ENCODE measurements at regions not wholly inside any gene's neighbourhood (a gene's known extent, or its start where the extent isn't known, plus 50 kb on each side); places are given as distances from the start of the nearest gene placed in this dataset.

DNA sequence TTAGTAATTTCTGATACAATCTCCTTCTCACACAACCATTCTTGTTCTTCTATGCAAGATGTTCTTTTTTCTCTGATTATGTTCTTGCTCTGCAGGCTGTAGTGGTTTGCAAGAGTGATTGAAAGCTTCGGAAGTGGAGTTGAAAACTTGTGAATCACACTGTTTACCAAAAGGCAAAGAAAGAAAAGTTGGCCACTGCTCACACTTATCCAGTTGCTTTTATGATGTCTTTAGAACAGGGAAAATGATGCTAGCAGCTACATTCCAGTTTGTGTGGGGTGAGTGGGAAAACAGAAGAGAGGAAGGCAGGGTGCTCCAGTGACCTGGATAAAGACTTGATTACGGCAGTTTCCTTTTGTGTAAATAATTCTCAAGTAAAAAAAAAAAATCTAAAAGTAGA lies 583.3 kb downstream of the TENT5A start (continued):
- TF ChIP-seq, protein P1, sequence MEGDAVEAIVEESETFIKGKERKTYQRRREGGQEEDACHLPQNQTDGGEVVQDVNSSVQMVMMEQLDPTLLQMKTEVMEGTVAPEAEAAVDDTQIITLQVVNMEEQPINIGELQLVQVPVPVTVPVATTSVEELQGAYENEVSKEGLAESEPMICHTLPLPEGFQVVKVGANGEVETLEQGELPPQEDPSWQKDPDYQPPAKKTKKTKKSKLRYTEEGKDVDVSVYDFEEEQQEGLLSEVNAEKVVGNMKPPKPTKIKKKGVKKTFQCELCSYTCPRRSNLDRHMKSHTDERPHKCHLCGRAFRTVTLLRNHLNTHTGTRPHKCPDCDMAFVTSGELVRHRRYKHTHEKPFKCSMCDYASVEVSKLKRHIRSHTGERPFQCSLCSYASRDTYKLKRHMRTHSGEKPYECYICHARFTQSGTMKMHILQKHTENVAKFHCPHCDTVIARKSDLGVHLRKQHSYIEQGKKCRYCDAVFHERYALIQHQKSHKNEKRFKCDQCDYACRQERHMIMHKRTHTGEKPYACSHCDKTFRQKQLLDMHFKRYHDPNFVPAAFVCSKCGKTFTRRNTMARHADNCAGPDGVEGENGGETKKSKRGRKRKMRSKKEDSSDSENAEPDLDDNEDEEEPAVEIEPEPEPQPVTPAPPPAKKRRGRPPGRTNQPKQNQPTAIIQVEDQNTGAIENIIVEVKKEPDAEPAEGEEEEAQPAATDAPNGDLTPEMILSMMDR (IDR thresholded peaks at IDR 0.05) = no peak

- Histone ChIP-seq H3K4me2 (no peak overlapping the region), H3K4me1 (no peaks in the 10 kb centered on the region), H3K4me3 (no peak overlapping the region), H3K27ac (no peak overlapping the region), H3K9me3 (no peaks in the 10 kb centered on the region)
- CTCF ChIA-PET = no interaction called here
- FAIRE-seq (no peak), ATAC-seq (no peak), DNase-seq (ENCODE audit: low read depth in 1 of 2, low spot score in 1 of 2) (no peak)
- POLR2A ChIA-PET = no interaction called here
- TF ChIP-seq, protein P2, sequence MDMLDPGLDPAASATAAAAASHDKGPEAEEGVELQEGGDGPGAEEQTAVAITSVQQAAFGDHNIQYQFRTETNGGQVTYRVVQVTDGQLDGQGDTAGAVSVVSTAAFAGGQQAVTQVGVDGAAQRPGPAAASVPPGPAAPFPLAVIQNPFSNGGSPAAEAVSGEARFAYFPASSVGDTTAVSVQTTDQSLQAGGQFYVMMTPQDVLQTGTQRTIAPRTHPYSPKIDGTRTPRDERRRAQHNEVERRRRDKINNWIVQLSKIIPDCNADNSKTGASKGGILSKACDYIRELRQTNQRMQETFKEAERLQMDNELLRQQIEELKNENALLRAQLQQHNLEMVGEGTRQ (IDR thresholded peaks at IDR 0.05) = no peak
- TF ChIP-seq POLR2A (IDR thresholded peaks at IDR 0.05; ENCODE audit: low read length) (no peak), EP300 (IDR thresholded peaks at IDR 0.05) (no peak), PHF8 (IDR thresholded peaks at IDR 0.05; ENCODE audit: borderline replicate concordance, low read depth) (no peak), HEYL (CRISPR knock-in tag; IDR thresholded peaks at IDR 0.05) (no peak)
- TF ChIP-seq, protein P3, sequence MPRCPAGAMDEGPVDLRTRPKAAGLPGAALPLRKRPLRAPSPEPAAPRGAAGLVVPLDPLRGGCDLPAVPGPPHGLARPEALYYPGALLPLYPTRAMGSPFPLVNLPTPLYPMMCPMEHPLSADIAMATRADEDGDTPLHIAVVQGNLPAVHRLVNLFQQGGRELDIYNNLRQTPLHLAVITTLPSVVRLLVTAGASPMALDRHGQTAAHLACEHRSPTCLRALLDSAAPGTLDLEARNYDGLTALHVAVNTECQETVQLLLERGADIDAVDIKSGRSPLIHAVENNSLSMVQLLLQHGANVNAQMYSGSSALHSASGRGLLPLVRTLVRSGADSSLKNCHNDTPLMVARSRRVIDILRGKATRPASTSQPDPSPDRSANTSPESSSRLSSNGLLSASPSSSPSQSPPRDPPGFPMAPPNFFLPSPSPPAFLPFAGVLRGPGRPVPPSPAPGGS (IDR thresholded peaks at IDR 0.05) = no peak
These were observed 585.7 kb downstream of the TENT5A start for GRCh38 chr6:81166770-81167169.

DNA sequence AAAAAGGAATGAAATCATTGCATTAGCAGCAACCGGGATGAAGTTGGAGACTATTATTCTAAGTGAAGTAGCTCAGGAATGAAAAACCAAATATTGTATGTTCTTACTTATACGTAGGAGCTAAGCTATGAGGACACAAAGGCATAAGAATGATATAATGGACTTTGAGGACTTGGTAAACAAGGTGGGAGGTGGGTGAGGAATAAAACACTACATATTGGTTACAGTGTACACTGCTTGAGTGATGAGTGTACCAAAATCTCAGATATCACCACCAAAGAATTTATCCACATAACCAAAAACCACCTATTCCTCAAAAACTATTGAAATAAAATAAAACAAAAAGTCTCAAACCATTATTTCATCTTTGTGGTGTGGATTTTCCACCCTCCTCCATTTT lies 593.5 kb downstream of the TENT5A start:
- H3K27ac ChIP-seq = no peak overlapping the region
- no peak for TF ChIP-seq BHLHE40 (IDR thresholded peaks at IDR 0.05; ENCODE audit: low read depth, low read length)
- no peak for TF ChIP-seq CHD2 (IDR thresholded peaks at IDR 0.05; ENCODE audit: low read length, partially characterized antibody)
- TF ChIP-seq HOXB5 (CRISPR knock-in tag; IDR thresholded peaks at IDR 0.05) = no peak
- no peak for TF ChIP-seq ATOH8 (CRISPR knock-in tag; IDR thresholded peaks at IDR 0.05; ENCODE audit: low read depth)
- TF ChIP-seq RFX5 (IDR thresholded peaks at IDR 0.05) = no peak
- CTCF ChIA-PET = no interaction called here
- 60% methylated on average over 2 of the region's 2 CpGs for WGBS (ENCODE audit: missing lambda C conversion rate)
- DNase-seq (ENCODE audit: low read depth in 1 of 2, low spot score in 1 of 2) (no peak), ATAC-seq (no peak), FAIRE-seq (no peak)
- no peaks in the 10 kb centered on the region for H3K9me3 ChIP-seq
- POLR2A ChIA-PET = no interaction called here
- no peak overlapping the region for H3K4me3 ChIP-seq
- no peak overlapping the region for H3K4me2 ChIP-seq
- no peaks in the 10 kb centered on the region for H3K4me1 ChIP-seq

- Histone ChIP-seq H3K4me2 (no peak overlapping the region), H3K4me3 (no peak overlapping the region), H3K9me3 (no peaks in the 10 kb centered on the region; the same call in 2 of the 3 replicates), H3K27ac (no peak overlapping the region), H3K4me1 (no peaks in the 10 kb centered on the region)
- ChIA-PET POLR2A (no interaction called here), CTCF (no interaction called here)
- TF ChIP-seq ZFP36 (IDR thresholded peaks at IDR 0.05; ENCODE audit: borderline replicate concordance, partially characterized antibody) (no peak), RAD21 (conservative IDR thresholded peaks at IDR 0.05 in 1 of 2, IDR thresholded peaks at IDR 0.05 in 1 of 2) (no peak), NR3C1 (IDR thresholded peaks at IDR 0.05) (no peak), SREBF2 (IDR thresholded peaks at IDR 0.05) (no peak), MAFK (IDR thresholded peaks at IDR 0.05; ENCODE audit: partially characterized antibody) (no peak), KDM1A (IDR thresholded peaks at IDR 0.05; ENCODE audit: low read depth) (no peak), FOXS1 (CRISPR knock-in tag; IDR thresholded peaks at IDR 0.05) (no peak), JUNB (IDR thresholded peaks at IDR 0.05) (no peak), MAZ (IDR thresholded peaks at IDR 0.05; ENCODE audit: borderline replicate concordance, low read depth, low read length) (no peak), BHLHE40 (IDR thresholded peaks at IDR 0.05; ENCODE audit: low read depth, low read length) (no peak), RNF2 (IDR thresholded peaks at IDR 0.05; ENCODE audit: borderline replicate concordance, low read depth) (no peak), NPAS2 (CRISPR knock-in tag; IDR thresholded peaks at IDR 0.05; ENCODE audit: borderline replicate concordance) (no peak), FOSB (CRISPR knock-in tag; IDR thresholded peaks at IDR 0.05) (no peak), ZSCAN20 (CRISPR knock-in tag; IDR thresholded peaks at IDR 0.05) (no peak), POLR2A (IDR thresholded peaks at IDR 0.05; ENCODE audit: low read length) (no peak)
- TF ChIP-seq, protein P4, sequence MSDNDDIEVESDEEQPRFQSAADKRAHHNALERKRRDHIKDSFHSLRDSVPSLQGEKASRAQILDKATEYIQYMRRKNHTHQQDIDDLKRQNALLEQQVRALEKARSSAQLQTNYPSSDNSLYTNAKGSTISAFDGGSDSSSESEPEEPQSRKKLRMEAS (IDR thresholded peaks at IDR 0.05) = no peak
- TF ChIP-seq, protein P2 (IDR thresholded peaks at IDR 0.05) = no peak
- ATAC-seq = no peak
- no peak for DNase-seq (ENCODE audit: low read depth in 1 of 2, low spot score in 1 of 2)
- WGBS (ENCODE audit: missing lambda C conversion rate) = 31% methylated on average over 3 of the region's 3 CpGs
- FAIRE-seq = no peak
These were observed 603.7 kb downstream of the TENT5A start for GRCh38 chr6:81148751-81149150.
